NOMO-1 treated with dmso at 0.1 percent for 144 hours (cell line): ENCODE measurements at regions not wholly inside any gene's neighbourhood (a gene's known extent, or its start where the extent isn't known, plus 50 kb on each side); places are given as distances from the start of the nearest gene placed in this dataset.

Experiments used
- DNase-seq: peaks from one replicate; lab custom pipeline; 2025; ENCODE audit not compliant: unreplicated experiment; lab: John Stamatoyannopoulos, UW

GRCh38 chr20:39855056-39855455, 834.0 kb downstream of the MAFB start:
- no peak for DNase-seq

- no peak for DNase-seq
Observed at GRCh38 chr20:39853636-39854035, 835.4 kb downstream of the MAFB start.

GRCh38 chr20:39853050-39853449, 836.0 kb downstream of the MAFB start:
- DNase-seq, result no peak

- DNase-seq, result no peak
Observed at GRCh38 chr20:39851459-39851858, 837.6 kb downstream of the MAFB start.

- no peak for DNase-seq
Observed at GRCh38 chr20:39850821-39851330, 838.2 kb downstream of the MAFB start.

GRCh38 chr20:39850246-39850645, 838.8 kb downstream of the MAFB start:
- no peak for DNase-seq

- DNase-seq, result no peak
Observed at GRCh38 chr20:39849664-39850063, 839.4 kb downstream of the MAFB start.

GRCh38 chr20:39849171-39849570, 839.9 kb downstream of the MAFB start:
- DNase-seq, result no peak

GRCh38 chr20:39839399-39840119, 849.5 kb downstream of the MAFB start:
- DNase-seq, result no peak

GRCh38 chr20:39837561-39837960, 851.5 kb downstream of the MAFB start:
- no peak for DNase-seq

GRCh38 chr20:39835130-39835842, 853.8 kb downstream of the MAFB start:
- no peak for DNase-seq

- no peak for DNase-seq
Observed at GRCh38 chr20:39830903-39831302, 858.1 kb downstream of the MAFB start.

GRCh38 chr20:39829661-39830060, 859.4 kb downstream of the MAFB start:
- DNase-seq, result no peak

GRCh38 chr20:39829256-39829655, 859.8 kb downstream of the MAFB start:
- DNase-seq, result no peak

- DNase-seq, result no peak
Observed at GRCh38 chr20:39825950-39826349, 863.1 kb downstream of the MAFB start.

GRCh38 chr20:39825524-39825923, 863.4 kb downstream of the DHX35 start:
- DNase-seq, result no peak

GRCh38 chr20:39823224-39823623, 861.1 kb downstream of the DHX35 start:
- DNase-seq, result no peak

- no peak for DNase-seq
Observed at GRCh38 chr20:39822667-39823066, 860.5 kb downstream of the DHX35 start.

- DNase-seq, result no peak
Observed at GRCh38 chr20:39813190-39813829, 851.2 kb downstream of the DHX35 start.

GRCh38 chr20:39812116-39812515, 850.0 kb downstream of the DHX35 start:
- no peak for DNase-seq

GRCh38 chr20:39810309-39810708, 848.2 kb downstream of the DHX35 start:
- DNase-seq, result no peak

GRCh38 chr20:39808613-39809012, 846.5 kb downstream of the DHX35 start:
- no peak for DNase-seq
